HG03378 (cell line): ENCODE measurements at regions not wholly inside any gene's neighbourhood (a gene's known extent, or its start where the extent isn't known, plus 50 kb on each side); places are given as distances from the start of the nearest gene placed in this dataset.

ENCODE experiments used
- ATAC-seq: cut with Tn5 transposase; IDR thresholded peaks from one replicate; pipeline ENCODE4 v1.9.1; 2021; ENCODE audit warnings: mild to moderate bottlenecking, moderate library complexity; ENCODE audit not compliant: unreplicated experiment

GRCh38 chr12:127546721-127547505, 720.1 kb upstream of the TMEM132C start:
- ATAC-seq: no peak

GRCh38 chr12:127548123-127548553, 718.8 kb upstream of the TMEM132C start:
- no peak for ATAC-seq

DNA sequence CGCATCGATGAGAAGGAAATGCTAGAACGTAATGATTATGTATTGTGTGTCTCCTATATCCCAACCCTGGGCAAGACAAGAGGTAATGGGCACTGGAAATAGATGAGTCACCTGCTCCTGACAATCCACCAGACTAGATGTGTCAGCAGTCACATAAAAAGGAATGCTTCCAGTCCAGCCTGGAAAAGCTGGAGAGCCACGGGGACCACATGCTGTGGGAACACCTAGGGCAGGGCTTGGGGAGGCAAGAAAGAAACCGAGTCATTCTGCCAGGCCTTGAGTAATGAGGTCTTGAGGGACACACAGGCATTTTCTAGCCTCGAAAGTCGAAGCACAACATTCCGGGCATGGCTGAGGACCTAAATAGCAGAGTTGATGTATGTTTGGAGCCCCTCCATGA, 716.7 kb upstream of the TMEM132C start:
- no peak for ATAC-seq

- no peak for ATAC-seq
These were observed 714.1 kb upstream of the TMEM132C start for GRCh38 chr12:127552838-127553237.

DNA sequence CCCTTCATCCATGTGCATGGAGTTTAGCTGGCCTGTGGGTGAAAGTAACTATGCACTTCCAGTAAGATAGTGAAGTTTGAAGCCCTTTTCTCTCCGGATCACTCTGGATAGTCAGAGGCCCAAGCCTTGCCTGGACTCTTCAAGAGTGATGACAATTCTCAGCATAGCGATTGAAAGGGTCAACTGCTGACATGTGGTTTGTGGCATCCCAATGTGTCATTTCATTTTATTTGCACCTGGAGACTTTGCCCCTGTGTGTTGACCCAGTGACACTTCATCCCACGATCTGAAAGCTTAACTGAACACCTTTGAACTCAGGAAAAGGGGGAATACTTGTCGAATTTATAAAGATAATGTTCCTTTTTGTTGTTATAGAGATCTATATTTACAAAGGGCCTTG, 711.9 kb upstream of the TMEM132C start:
- ATAC-seq: no peak

DNA sequence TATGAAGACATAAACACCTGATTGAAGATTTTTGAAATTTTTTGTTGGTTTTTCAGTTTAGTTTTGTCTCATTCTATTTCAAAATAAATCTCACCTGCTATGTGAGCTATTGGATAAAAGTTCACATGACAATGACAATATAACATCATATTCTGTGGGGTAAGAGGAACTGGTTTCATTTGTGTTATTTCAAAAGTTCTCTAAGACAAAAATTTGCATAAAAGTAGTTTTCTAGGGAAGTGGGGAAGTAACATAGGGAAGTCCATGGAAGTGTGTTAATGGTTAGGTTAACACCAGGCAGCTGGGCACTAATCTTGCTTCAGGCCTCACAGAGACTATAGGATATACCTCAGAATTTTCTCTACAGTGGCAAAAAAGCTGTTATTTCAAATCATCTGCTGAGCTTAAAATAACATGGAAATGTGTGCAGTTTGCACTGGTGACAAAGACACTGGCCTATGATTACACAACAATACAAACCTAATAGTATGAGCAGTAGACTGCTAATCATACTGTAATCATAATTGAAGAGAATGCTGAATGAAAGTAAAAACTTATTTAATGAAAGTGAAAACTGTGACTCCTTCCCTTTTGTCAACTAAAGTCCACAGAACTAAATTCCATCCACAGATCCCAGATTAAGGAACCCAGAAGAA, 710.6 kb upstream of the TMEM132C start:
- ATAC-seq: no peak

DNA sequence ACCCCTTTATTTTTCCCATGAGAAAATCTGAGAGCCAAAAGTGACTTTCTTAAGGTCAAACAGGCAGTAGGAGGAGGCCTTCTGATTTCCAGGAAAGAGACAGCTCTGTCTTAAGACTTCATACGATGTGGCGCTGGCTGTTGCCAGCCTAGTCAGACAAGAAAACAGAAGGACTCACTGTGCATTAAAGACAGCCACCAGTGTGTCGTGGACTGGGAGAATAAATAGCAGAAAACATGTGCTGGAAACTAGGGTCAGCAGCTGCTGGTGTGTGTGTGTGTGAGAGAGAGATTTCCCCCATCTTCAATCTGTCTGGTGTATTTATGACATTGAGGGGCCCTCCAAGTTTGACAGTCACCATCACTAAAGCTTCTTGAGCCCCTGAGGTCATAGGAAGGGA, 708.6 kb upstream of the TMEM132C start:
- ATAC-seq: no peak

DNA sequence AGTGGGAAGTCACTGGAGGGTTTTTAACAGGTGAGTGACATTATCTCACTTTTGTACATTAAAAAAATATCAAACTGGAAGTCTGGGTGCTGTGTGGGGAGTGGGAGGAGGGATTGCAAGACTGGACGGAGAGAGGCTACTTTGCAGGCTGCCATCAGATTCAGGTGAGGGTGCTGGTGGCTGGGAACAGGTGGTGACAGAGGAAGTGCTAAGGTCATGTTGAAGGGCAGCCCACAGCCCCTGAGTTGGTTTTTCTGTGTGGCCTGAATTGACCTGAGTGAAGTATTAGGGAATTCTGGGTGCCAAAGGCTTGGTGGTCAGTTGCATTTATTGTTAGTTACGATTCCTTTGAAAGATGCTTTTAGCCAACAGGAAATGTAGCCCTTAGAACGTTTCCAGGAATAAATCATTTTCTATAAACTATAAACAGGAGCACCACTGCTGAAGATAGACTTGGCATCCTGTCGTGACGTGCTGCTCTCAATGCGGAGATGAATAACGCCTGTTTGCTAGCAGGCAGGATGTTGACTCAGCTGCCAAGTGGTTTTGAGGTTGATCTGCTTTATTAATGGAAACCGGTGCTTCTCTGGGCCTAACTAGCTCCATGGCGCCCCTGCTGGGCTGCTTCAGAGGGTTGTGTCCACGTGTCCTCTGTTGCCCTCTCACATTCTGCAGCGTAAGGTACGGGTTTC, 707.5 kb upstream of the TMEM132C start:
- ATAC-seq: peak; percentile 76

GRCh38 chr12:127560041-127560478, 706.9 kb upstream of the TMEM132C start:
- ATAC-seq: no peak

GRCh38 chr12:127562816-127563215, 704.2 kb upstream of the TMEM132C start:
- no peak for ATAC-seq

DNA sequence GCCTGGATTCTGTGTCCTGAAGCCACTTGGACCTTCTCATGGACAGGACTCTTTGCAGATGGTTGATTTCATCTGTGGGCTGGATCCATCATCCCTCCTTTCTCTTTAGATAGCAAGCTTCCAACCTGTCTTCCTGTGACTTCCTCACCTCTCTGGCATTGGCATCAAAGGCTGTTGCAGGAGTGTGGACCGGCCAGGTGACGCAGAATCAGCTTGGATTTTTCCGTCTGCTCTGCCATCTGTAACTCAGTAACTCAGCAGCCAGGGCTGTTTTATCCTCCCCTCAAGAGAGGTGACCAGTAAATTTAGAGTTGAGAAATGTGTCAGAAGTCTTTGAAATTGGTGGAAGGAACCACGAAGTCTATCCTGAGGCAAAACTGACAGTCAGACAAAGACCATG, 701.7 kb upstream of the TMEM132C start:
- no peak for ATAC-seq

GRCh38 chr12:127567531-127567930, 699.4 kb upstream of the TMEM132C start:
- ATAC-seq: no peak

- ATAC-seq: no peak
These were observed 696.6 kb upstream of the TMEM132C start for GRCh38 chr12:127570387-127570786.

- ATAC-seq: no peak
These were observed 696.1 kb upstream of the TMEM132C start for GRCh38 chr12:127570793-127571360.

GRCh38 chr12:127571578-127571977, 695.4 kb upstream of the TMEM132C start:
- ATAC-seq: no peak

- no peak for ATAC-seq
These were observed 687.5 kb upstream of the TMEM132C start for GRCh38 chr12:127579446-127579845.

DNA sequence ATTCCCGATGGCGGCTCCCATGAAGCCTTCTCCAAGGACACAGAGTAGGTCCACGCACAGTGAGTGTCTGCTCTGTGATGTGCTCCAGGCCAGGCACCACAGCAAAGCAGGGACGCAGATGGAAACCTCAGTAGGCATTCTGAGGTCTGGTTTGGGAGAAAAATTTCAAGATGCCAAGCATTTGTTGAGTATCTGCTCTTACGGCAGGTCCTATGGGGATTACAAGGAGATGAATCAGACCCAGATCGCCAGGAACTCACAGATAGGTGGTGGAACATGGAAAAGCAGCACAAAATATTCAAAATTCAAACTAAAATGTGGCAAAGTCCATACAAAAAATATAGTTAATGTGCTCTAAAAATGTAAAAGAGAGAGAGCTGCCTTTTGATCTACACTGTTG, 684.9 kb upstream of the TMEM132C start:
- ATAC-seq: no peak

DNA sequence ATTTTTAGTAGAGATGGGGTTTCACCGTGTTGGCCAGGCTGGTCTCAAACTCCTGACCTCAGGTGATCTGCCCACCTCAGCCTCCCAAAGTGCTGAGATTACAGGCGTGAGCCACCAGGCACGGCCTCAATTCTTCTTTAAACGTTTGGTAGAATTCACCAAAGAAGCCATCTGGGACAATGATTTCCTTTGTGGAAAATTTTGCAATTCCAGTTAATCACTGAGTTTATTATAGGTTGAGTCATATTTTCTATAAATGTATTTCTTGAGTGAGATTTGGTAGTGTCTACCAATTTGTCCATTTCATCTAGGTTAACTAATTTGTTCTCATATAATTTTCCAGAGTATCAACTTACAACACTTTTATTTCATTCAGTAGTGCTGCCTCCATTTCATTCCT, 683.9 kb upstream of the TMEM132C start:
- no peak for ATAC-seq

DNA sequence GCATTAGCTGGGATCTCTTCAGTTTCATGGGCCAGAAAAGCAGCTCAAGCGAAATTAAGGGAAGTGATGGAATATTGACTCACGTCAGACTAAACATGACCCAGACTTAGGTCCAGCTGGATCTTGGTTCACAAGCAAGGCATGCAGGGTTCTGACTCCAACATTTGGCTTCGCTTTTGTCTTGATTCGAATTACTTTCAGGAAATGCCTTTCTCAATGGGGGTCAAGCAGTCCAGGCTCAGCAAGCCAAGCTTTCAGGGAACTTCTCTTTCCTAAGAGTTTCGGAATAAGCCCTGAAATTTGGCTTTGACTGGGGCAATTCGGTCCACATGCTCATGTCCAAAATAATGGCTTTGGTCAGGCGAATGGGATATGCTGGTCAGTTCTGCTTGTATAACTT, 678.7 kb upstream of the TMEM132C start:
- no peak for ATAC-seq

DNA sequence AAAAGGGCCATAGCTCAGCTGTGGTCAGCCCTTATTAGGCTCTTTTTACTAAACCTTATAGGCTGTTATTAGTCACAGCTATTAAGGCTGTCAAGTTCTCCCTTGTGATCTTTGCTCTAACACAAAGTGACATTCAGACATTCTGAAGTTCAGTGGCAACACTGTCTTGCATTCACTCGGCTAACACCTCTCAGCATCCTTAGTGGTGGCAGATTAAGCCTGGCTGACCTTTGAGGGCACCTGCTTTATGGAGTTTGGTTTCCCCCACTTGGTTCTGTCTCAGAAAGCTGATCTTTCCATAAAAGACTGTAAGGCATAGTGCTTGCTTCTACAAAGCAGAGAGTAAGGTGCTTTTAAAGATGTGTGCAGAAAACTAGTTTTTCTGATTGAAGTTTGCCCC, 677.4 kb upstream of the TMEM132C start:
- no peak for ATAC-seq

DNA sequence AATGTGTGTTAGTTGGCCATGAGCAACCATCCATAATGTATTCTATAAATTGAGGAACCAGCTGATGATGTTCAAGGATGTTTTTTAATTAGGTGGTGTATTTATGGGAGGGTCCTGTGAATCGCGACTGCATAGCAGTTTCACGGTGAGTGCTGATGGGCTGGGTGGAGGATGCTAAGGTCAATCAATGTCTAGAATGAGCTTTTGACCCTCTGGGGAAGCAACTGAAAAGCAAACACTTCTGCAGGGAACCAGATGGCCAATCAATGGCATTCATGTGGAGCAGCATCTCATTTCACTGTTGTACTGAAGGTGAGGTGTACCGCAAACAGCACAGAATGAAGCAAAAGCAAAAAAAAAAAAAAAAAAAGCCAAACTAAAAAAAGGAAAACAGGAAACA, 676.1 kb upstream of the TMEM132C start:
- no peak for ATAC-seq

- no peak for ATAC-seq
These were observed 674.7 kb upstream of the TMEM132C start for GRCh38 chr12:127592245-127592644.
